Testis (tissue), 2 donors: ENCODE measurements at regions not wholly inside any gene's neighbourhood (a gene's known extent, or its start where the extent isn't known, plus 50 kb on each side); places are given as distances from the start of the nearest gene placed in this dataset.
"Not testable (repeated sequence)": the region's sequence is repeated elsewhere in the genome, so short reads cannot be mapped to it uniquely, and the experiment has no call there.

ENCODE experiments used
- DNase-seq: peaks from one replicate; pipeline ENCODE4 v3.0.0-alpha.2; 2019
- H3K27ac ChIP-seq, 2 donors: fragments of 200-600 bp; sonication (generic); one replicate each; pipeline ENCODE4 v1.5.1; 2019
- H3K27me3 ChIP-seq: fragments of 200-600 bp; sonication (generic); one replicate; pipeline ENCODE4 v1.5.1; 2019
- H3K36me3 ChIP-seq: fragments of 200-600 bp; sonication (generic); one replicate; pipeline ENCODE4 v1.5.1; 2017; ENCODE audit warnings: low read depth; ENCODE audit errors: missing control alignments
- H3K4me1 ChIP-seq: fragments of 200-600 bp; sonication (generic); one replicate; pipeline ENCODE4 v1.5.1; 2019
- H3K4me3 ChIP-seq, 2 donors: fragments of 200-600 bp; sonication (generic); one replicate each; pipeline ENCODE4 v1.5.1; 2017 to 2019
- H3K9me3 ChIP-seq: fragments of 200-600 bp; sonication (generic); one replicate; pipeline ENCODE4 v1.5.1; 2017
- CTCF ChIP-seq, 3 experiments: fragments of 450-650 bp in 2 of 3; fragments of 200-600 bp in 1 of 3; sonication (generic) in 1 of 3; IDR thresholded peaks; one replicate each; pipeline ENCODE4 v1.5.1; 2016 to 2019; ENCODE audit warnings: antibody characterized with exemption in 3 of 3, mild to moderate bottlenecking in 2 of 3, moderate library complexity in 1 of 3
- POLR2A ChIP-seq: fragments of 450-650 bp; IDR thresholded peaks from one replicate; pipeline ENCODE4 v1.6.1; 2017; ENCODE audit warnings: antibody characterized with exemption, mild to moderate bottlenecking, moderate library complexity
- WGBS, 2 donors: methylation state at CpG; one replicate each; pipeline ENCODE4 v1.1.5; 2018; 5-methylcytosine and 5-hydroxymethylcytosine counted together
- intact Hi-C: fragments of 100-400 bp; cut with DNase I; formaldehyde crosslinking; loops from one replicate; pipeline ENCODE4 v1.15.1; 2023; ENCODE audit warnings: low total_unique reads

DNA sequence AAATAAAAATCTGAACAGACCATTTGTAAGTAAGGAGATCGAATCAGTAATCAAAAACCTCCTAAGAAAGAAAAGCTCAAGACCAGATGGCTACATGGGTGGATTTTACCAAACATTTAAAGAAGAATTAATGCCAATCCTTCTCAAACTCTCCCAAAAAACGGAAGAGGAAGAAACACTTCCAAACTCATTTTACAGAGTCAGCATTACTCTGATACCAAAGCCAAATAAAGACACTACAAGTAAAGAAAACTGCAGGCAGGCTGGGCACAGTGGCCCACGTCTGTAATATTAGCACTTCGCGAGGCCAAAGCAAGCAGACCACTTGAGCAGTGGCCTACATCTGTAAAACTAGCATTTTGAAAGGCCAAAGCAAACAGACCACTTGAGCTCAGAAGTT, 159.8 kb downstream of the DPY19L2 start:
- intact Hi-C loops, result no loop called here
- Histone ChIP-seq H3K27me3 (no peaks in the 10 kb centered on the region), H3K9me3 (no peaks in the 10 kb centered on the region), H3K27ac (no peak overlapping the region), H3K4me1 (no peaks in the 10 kb centered on the region), H3K36me3 (no peaks in the 10 kb centered on the region), H3K4me3 (no peak overlapping the region)
- no peak for TF ChIP-seq POLR2A
- no peak for TF ChIP-seq CTCF (IDR thresholded peaks at IDR 0.05)
- DNase-seq, result no peak
- WGBS, 2 donors, result 80 to 89% methylated on average over 5 of the region's 5 CpGs

GRCh38 chr12:63499567-63499966, 168.7 kb downstream of the DPY19L2 start:
- WGBS, 2 donors, result 80 to 82% methylated on average over 6 of the region's 6 CpGs
- no peaks in the 10 kb centered on the region for H3K27me3 ChIP-seq

GRCh38 chr12:63498239-63498638, 170.1 kb downstream of the DPY19L2 start:
- TF ChIP-seq CTCF (IDR thresholded peaks at IDR 0.05) (no peak), POLR2A (no peak)
- Histone ChIP-seq H3K27ac (no peak overlapping the region), H3K4me1 (no peaks in the 10 kb centered on the region), H3K9me3 (no peaks in the 10 kb centered on the region), H3K27me3 (no peaks in the 10 kb centered on the region), H3K4me3 (no peak overlapping the region), H3K36me3 (no peaks in the 10 kb centered on the region)
- intact Hi-C loops, result no loop called here
- DNase-seq, result no peak

More at GRCh38 chr12:63499567-63499966, 168.7 kb downstream of the DPY19L2 start:
- Histone ChIP-seq H3K4me1 (no peaks in the 10 kb centered on the region), H3K4me3 (no peak overlapping the region), H3K9me3 (no peaks in the 10 kb centered on the region), H3K27ac (no peak overlapping the region), H3K36me3 (no peaks in the 10 kb centered on the region)
- intact Hi-C loops, result no loop called here
- DNase-seq, result no peak
- TF ChIP-seq POLR2A, result no peak
- TF ChIP-seq CTCF (IDR thresholded peaks at IDR 0.05), result no peak

GRCh38 chr12:63496654-63497053, 171.6 kb downstream of the DPY19L2 start:
- Histone ChIP-seq H3K4me1 (no peaks in the 10 kb centered on the region), H3K9me3 (no peaks in the 10 kb centered on the region), H3K27ac (no peak overlapping the region), H3K36me3 (no peaks in the 10 kb centered on the region), H3K4me3 (no peak overlapping the region), H3K27me3 (no peaks in the 10 kb centered on the region)
- TF ChIP-seq CTCF (IDR thresholded peaks at IDR 0.05) (no peak), POLR2A (no peak)
- WGBS, 2 donors, result 82 to 90% methylated on average over 2 of the region's 2 CpGs
- intact Hi-C loops, result no loop called here
- DNase-seq, result no peak

DNA sequence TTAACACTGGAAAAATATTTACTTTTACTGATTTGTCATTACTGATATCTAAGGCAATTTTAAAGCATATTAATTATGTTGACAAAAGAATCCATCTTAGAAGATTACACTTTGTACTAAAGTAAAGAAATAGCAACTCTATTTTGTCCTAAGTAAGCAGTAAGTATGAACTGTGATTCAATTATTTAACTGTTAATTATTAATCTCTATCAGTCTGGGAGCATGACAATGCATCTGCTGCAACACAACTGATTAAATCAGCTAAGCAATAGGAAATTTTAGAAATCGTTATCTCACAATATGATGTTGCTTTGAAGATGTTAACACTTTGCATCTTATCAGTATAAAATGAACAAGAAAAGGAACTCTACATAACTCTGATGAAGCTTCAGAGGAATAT, 172.3 kb downstream of the DPY19L2 start:
- Histone ChIP-seq H3K36me3 (no peaks in the 10 kb centered on the region), H3K4me1 (no peaks in the 10 kb centered on the region), H3K27ac (no peak overlapping the region), H3K4me3 (no peak overlapping the region), H3K9me3 (no peaks in the 10 kb centered on the region), H3K27me3 (no peaks in the 10 kb centered on the region)
- intact Hi-C loops, result no loop called here
- 73 to 93% methylated on average over 1 of the region's 1 CpG for WGBS, 2 donors
- DNase-seq, result no peak
- TF ChIP-seq CTCF (IDR thresholded peaks at IDR 0.05) (no peak), POLR2A (no peak)

GRCh38 chr12:63493357-63493756, 174.9 kb downstream of the DPY19L2 start:
- H3K27ac ChIP-seq, intact Hi-C loops: not testable (repeated sequence)
- 83 to 92% methylated on average over 4 of the region's 4 CpGs for WGBS, 2 donors

More at GRCh38 chr12:63493357-63493756, 174.9 kb downstream of the DPY19L2 start:
- not testable (repeated sequence) for H3K36me3 ChIP-seq, H3K9me3 ChIP-seq, H3K27me3 ChIP-seq, H3K4me3 ChIP-seq, DNase-seq, H3K4me1 ChIP-seq
